ENCODE measurements at regions not wholly inside any gene's neighbourhood (a gene's known extent, or its start where the extent isn't known, plus 50 kb on each side); places are given as distances from the start of the nearest gene placed in this dataset.

DNA sequence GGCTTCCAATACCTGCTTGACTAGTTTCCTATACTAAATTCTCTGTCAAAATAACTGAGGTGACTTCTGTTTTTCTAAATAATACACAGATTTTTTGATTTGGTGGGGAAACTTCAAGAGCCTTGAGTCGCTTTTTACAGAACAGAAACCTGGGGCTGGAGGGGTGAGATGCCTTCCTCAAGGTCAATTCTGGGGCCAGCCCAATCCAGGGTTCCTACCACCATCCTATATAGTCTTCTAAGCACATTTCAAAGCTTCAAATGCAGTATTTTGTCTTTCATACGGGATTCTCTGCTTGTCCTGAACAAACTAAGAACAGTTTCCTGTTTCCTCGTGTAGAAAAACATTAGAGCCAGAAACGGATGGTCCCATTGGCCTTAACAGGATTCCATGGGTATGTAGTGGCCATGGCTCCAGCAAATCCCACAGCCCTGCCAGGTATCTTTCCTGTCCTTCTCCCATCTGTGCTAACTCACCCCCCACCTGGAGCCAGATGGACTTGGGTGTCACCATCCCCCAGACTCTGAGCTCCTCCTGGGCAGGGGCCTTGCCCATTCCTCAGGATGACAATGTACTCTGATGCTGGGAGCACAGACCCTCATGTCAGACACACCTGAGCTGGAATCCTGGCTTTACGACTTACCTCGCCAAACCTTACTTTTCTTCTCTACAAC is 146.9 kb downstream of the KLF13 start:
- ChIA-PET SMC1A (ENCODE audit: uncharacterized antibody, unreplicated experiment) (interaction anchor here (0.6 to 7.0 kb wide), 21 partner anchors 9 to 615 kb away, joined by 3 to 48 read pairs (median 4); no protein-coding TSS in a partner anchor), RAD21 (ENCODE audit: unreplicated experiment) (interaction anchor here (0.7 to 6.6 kb wide), 22 partner anchors 10 to 274 kb away, joined by 3 to 83 read pairs (median 4); no protein-coding TSS in a partner anchor), CTCF (interaction anchor here (1.1 to 10.7 kb wide), 11 partner anchors 9 to 580 kb away, joined by 3 to 122 read pairs (median 5); no protein-coding TSS in a partner anchor), POLR2A (interaction anchor here (0.5 to 2.5 kb wide), 11 partner anchors 13 to 380 kb away, joined by 3 to 15 read pairs (median 4); partner anchors contain the start of gene KLF13)
- Histone ChIP-seq H3K9me3 (replicated peaks; ENCODE audit: control insufficient read depth, insufficient read depth, low read length) (no peaks in the 10 kb centered on the region), H3K4me3 (peak overlapping the region; percentile 50), H3K9ac (ENCODE audit: control insufficient read depth, insufficient read depth, low read length) (peak overlapping the region; percentile 70), H3K4me1 (ENCODE audit: control insufficient read depth, insufficient read depth, low read length) (peaks cover 37% of the 10 kb centered on the region), H3K36me3 (ENCODE audit: control insufficient read depth in 2 of 2, insufficient read depth in 2 of 2, low read length in 1 of 2) (no peaks in the 10 kb centered on the region), H3K4me2 (ENCODE audit: control insufficient read depth, insufficient read depth) (peak overlapping the region; percentile 86), H3K79me2 (ENCODE audit: control insufficient read depth, insufficient read depth, low read length) (no peaks in the 10 kb centered on the region), H3K27ac (ENCODE audit: control insufficient read depth, insufficient read depth) (peak overlapping the region; percentile 92), H4K20me1 (ENCODE audit: control insufficient read depth, insufficient read depth) (no peaks in the 10 kb centered on the region), H3K27me3 (replicated peaks in 1 of 2; ENCODE audit: control insufficient read depth in 2 of 2, insufficient read depth in 2 of 2, low read length in 1 of 2) (no peaks in the 10 kb centered on the region), H2AFZ (ENCODE audit: control insufficient read depth, low read depth, low read length) (peak overlapping the region; percentile 88)
- in situ Hi-C loops (cut with MboI) (no loop called here), intact Hi-C loops (cut with micrococcal nuclease; ENCODE audit: unreplicated experiment) (loop anchor here (5.0 kb wide), 1 partner anchor 36 kb away; no protein-coding TSS in a partner anchor)
- FAIRE-seq (no peak), ATAC-seq (peak; percentile 58), DNase-seq (ENCODE audit: low read depth, low spot score) (no peak)
- TSS peak; percentile 91 for BruUV-seq (replicated peaks)
- TF ChIP-seq, protein P1, sequence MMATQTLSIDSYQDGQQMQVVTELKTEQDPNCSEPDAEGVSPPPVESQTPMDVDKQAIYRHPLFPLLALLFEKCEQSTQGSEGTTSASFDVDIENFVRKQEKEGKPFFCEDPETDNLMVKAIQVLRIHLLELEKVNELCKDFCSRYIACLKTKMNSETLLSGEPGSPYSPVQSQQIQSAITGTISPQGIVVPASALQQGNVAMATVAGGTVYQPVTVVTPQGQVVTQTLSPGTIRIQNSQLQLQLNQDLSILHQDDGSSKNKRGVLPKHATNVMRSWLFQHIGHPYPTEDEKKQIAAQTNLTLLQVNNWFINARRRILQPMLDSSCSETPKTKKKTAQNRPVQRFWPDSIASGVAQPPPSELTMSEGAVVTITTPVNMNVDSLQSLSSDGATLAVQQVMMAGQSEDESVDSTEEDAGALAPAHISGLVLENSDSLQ (IDR thresholded peaks at IDR 0.05) = no peak
- TF ChIP-seq NFIC (IDR thresholded peaks at IDR 0.05; ENCODE audit: low read depth, low read length) = no peak
- 0 out of 2 replicates have a peak, but pooled peaks have one; percentile 6 for TF ChIP-seq NR2F1 (conservative IDR thresholded peaks at IDR 0.05)
- no peak for TF ChIP-seq IKZF2 (IDR thresholded peaks at IDR 0.05)
- TF ChIP-seq, protein P2, sequence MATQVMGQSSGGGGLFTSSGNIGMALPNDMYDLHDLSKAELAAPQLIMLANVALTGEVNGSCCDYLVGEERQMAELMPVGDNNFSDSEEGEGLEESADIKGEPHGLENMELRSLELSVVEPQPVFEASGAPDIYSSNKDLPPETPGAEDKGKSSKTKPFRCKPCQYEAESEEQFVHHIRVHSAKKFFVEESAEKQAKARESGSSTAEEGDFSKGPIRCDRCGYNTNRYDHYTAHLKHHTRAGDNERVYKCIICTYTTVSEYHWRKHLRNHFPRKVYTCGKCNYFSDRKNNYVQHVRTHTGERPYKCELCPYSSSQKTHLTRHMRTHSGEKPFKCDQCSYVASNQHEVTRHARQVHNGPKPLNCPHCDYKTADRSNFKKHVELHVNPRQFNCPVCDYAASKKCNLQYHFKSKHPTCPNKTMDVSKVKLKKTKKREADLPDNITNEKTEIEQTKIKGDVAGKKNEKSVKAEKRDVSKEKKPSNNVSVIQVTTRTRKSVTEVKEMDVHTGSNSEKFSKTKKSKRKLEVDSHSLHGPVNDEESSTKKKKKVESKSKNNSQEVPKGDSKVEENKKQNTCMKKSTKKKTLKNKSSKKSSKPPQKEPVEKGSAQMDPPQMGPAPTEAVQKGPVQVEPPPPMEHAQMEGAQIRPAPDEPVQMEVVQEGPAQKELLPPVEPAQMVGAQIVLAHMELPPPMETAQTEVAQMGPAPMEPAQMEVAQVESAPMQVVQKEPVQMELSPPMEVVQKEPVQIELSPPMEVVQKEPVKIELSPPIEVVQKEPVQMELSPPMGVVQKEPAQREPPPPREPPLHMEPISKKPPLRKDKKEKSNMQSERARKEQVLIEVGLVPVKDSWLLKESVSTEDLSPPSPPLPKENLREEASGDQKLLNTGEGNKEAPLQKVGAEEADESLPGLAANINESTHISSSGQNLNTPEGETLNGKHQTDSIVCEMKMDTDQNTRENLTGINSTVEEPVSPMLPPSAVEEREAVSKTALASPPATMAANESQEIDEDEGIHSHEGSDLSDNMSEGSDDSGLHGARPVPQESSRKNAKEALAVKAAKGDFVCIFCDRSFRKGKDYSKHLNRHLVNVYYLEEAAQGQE (IDR thresholded peaks at IDR 0.05; ENCODE audit: low read depth, low read length) = no peak
- 0 out of 2 replicates have a peak, but pooled peaks have one; percentile 5 for TF ChIP-seq CBFB (IDR thresholded peaks at IDR 0.05; ENCODE audit: low read depth)
- TF ChIP-seq SPI1 (IDR thresholded peaks at IDR 0.05; ENCODE audit: borderline replicate concordance, insufficient read depth, low read depth, low read length) = peak; percentile 55; the same call in 1 of the 2 replicates
- TF ChIP-seq TCF3 (IDR thresholded peaks at IDR 0.05; ENCODE audit: borderline replicate concordance, insufficient read depth, low read depth, low read length) = no peak
- WGBS (ENCODE audit: insufficient coverage, insufficient replicate concordance, low lambda C conversion rate, missing lambda C conversion rate) = 38% methylated on average over 6 of the region's 6 CpGs

Measured in GM12878 (cell line).